ENCODE measurements at regions not wholly inside any gene's neighbourhood (a gene's known extent, or its start where the extent isn't known, plus 50 kb on each side); places are given as distances from the start of the nearest gene placed in this dataset.

DNA sequence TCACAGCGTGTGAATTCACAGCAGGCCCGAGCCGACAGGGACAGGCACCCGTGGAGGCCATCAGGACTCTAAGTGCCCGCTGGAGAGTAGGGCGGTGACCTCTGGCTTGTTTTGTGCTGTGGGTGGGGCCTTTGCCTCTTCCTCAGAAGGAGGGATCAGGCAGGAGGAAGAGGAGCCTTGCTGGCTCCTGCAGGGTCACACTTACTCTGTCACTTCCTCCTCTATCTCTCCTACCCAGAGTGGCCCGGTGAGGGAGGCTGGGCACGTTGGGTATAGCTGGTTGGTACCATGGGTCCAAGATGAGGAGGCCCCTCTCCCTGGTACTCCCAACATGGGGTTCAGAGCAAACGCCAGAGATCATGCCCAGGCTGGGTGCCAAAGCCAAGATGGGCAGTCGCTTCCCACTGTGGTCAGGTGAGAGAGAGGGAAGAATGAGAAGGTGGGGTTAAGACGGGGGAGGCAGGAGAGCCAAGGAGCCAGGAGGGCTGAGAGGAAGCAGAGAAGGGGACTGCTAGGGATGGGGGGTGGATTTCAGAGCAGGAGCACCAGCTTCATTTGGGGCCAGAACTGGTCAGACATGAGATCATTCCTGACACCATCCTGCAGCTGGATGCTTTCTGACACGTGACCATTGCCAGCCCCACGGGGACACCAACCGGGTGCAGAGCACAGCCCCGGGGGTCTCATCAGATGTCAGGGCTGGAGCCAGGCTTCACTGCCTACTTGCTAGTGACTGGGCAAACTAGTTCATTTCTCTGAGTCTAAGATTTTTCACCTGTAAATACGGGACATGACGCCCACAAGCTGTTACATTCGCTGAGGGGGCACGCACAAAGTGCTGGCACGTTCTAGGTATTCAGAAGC, 54.8 kb upstream of the CACUL1 start (continued):
- TF ChIP-seq TRIM28 (IDR thresholded peaks at IDR 0.05; ENCODE audit: borderline replicate concordance, low read length) (no peak), ZNF514 (tag by site-specific recombination; IDR thresholded peaks at IDR 0.05) (no peak), ZFP41 (tag by site-specific recombination; IDR thresholded peaks at IDR 0.05; ENCODE audit: borderline replicate concordance) (no peak), ZNF404 (tag by site-specific recombination; IDR thresholded peaks at IDR 0.05) (no peak), ZSCAN23 (tag by site-specific recombination; IDR thresholded peaks at IDR 0.05) (no peak)
- TF ChIP-seq, protein P1, sequence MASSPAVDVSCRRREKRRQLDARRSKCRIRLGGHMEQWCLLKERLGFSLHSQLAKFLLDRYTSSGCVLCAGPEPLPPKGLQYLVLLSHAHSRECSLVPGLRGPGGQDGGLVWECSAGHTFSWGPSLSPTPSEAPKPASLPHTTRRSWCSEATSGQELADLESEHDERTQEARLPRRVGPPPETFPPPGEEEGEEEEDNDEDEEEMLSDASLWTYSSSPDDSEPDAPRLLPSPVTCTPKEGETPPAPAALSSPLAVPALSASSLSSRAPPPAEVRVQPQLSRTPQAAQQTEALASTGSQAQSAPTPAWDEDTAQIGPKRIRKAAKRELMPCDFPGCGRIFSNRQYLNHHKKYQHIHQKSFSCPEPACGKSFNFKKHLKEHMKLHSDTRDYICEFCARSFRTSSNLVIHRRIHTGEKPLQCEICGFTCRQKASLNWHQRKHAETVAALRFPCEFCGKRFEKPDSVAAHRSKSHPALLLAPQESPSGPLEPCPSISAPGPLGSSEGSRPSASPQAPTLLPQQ (tag by site-specific recombination; IDR thresholded peaks at IDR 0.05): no peak

DNA sequence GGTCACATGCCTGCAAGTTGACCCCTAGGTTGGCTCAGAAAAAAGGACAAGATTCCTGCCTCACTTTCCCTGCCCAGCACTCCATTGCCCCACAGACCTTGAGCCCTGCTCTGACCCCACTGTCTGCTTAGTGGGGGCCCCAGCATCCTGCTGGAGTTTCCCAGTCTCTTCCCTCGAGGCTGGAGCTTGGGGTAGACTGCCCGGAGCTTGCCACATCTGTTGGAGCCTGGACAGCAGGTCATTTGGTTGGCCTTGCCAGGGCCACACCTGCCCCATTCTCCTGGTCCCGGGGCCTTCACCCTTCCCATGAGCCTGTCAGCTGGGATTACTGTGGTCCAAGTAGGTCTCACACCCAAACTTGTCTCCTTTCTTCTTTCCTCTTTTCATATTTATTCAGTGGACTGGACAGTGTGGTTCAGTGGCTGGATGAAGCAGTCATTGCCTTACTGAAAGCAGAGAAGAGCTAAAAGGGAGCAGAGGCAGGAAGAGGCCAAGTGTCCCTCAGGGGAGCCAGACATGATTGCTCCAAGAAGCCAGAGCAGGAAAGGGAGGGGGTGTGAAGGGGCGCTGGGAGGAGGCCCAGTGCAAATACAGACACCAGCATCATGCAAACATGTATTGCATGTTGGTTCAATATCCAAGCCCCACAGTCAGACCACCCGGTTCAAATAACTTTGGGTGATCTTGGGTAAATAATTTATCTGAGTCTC, 56.2 kb upstream of the CACUL1 start:
- no peak overlapping the region for H3K27ac ChIP-seq (ENCODE audit: extremely low read depth, low read depth, low read length)
- ChIA-PET CTCF (no interaction called here), POLR2A (no interaction called here)

DNA sequence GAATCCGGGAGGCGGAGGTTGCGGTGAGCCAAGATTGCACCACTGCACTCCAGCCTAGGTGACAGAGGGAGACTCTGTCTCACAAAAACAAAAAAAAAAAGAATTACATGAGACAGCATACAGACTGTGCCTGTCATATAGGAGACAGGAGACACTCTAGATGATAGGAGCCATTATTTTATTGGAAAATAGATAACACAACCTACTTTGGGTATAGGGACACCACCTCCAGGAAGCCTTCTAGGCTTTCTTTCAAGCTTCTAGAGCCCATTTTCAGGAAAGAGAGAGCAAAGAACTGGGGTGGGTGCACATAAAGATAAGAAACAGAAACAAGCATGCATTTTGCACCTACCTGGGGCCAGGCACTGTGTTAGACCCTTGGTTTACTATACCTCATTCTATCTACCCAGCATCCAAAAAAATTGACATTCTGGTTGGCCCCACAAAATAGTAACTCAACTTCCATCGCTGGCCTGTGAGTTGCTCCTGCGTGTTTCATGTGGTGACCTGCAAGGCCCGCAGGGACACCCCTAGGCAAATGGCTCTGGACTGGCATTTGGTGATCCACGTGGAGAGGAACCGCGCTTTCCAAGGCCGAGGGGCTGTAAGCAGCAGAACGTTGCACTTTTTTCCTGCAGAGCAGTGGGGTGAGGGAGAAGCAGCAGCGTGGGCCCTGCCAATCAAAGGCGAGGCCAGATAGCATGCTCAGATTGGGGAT, 57.1 kb upstream of the CACUL1 start:
- no peaks in the 10 kb centered on the region for H3K36me3 ChIP-seq (ENCODE audit: control insufficient read depth in 2 of 2, insufficient read depth in 1 of 2, low read length in 2 of 2)
- H3K4me3 ChIP-seq (ENCODE audit: low read depth, low read length): no peak overlapping the region
- H3K27ac ChIP-seq (ENCODE audit: extremely low read depth, low read depth, low read length): no peak overlapping the region
- H3K4me1 ChIP-seq (ENCODE audit: control insufficient read depth, insufficient read depth, low read length): no peaks in the 10 kb centered on the region
- ChIA-PET CTCF (no interaction called here), POLR2A (no interaction called here)
- H3K9me3 ChIP-seq (ENCODE audit: control insufficient read depth, insufficient read depth, low read depth, low read length): no peaks in the 10 kb centered on the region
- TF ChIP-seq SALL2 (tag by site-specific recombination; IDR thresholded peaks at IDR 0.05; ENCODE audit: borderline replicate concordance): no peak
- TF ChIP-seq KLF16 (tag by site-specific recombination; IDR thresholded peaks at IDR 0.05): no peak
- TF ChIP-seq, protein P2, sequence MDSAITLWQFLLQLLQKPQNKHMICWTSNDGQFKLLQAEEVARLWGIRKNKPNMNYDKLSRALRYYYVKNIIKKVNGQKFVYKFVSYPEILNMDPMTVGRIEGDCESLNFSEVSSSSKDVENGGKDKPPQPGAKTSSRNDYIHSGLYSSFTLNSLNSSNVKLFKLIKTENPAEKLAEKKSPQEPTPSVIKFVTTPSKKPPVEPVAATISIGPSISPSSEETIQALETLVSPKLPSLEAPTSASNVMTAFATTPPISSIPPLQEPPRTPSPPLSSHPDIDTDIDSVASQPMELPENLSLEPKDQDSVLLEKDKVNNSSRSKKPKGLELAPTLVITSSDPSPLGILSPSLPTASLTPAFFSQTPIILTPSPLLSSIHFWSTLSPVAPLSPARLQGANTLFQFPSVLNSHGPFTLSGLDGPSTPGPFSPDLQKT (IDR thresholded peaks at IDR 0.05; ENCODE audit: borderline replicate concordance, low read depth, low read length): no peak
- TF ChIP-seq, protein P3, sequence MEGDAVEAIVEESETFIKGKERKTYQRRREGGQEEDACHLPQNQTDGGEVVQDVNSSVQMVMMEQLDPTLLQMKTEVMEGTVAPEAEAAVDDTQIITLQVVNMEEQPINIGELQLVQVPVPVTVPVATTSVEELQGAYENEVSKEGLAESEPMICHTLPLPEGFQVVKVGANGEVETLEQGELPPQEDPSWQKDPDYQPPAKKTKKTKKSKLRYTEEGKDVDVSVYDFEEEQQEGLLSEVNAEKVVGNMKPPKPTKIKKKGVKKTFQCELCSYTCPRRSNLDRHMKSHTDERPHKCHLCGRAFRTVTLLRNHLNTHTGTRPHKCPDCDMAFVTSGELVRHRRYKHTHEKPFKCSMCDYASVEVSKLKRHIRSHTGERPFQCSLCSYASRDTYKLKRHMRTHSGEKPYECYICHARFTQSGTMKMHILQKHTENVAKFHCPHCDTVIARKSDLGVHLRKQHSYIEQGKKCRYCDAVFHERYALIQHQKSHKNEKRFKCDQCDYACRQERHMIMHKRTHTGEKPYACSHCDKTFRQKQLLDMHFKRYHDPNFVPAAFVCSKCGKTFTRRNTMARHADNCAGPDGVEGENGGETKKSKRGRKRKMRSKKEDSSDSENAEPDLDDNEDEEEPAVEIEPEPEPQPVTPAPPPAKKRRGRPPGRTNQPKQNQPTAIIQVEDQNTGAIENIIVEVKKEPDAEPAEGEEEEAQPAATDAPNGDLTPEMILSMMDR (tag by site-specific recombination; IDR thresholded peaks at IDR 0.05): no peak
- TF ChIP-seq ZNF114 (tag by site-specific recombination; IDR thresholded peaks at IDR 0.05): no peak
- no peak for TF ChIP-seq ZNF610 (tag by site-specific recombination; IDR thresholded peaks at IDR 0.05; ENCODE audit: borderline replicate concordance)
- no peak for TF ChIP-seq ZNF843 (tag by site-specific recombination; IDR thresholded peaks at IDR 0.05)
- no peak for TF ChIP-seq ZNF48 (tag by site-specific recombination; IDR thresholded peaks at IDR 0.05)
- TF ChIP-seq ZNF239 (tag by site-specific recombination; IDR thresholded peaks at IDR 0.05): no peak
- TF ChIP-seq REPIN1 (tag by site-specific recombination; IDR thresholded peaks at IDR 0.05; ENCODE audit: low read depth): no peak
- no peak for TF ChIP-seq ZNF658 (tag by site-specific recombination; IDR thresholded peaks at IDR 0.05)

More for the DNA sequence above, 56.2 kb upstream of the CACUL1 start:
- TF ChIP-seq ZNF621 (tag by site-specific recombination; IDR thresholded peaks at IDR 0.05) (no peak), OSR2 (tag by site-specific recombination; IDR thresholded peaks at IDR 0.05) (no peak), ZNF623 (tag by site-specific recombination; IDR thresholded peaks at IDR 0.05) (no peak), ZNF157 (tag by site-specific recombination; IDR thresholded peaks at IDR 0.05) (no peak), ZNF404 (tag by site-specific recombination; IDR thresholded peaks at IDR 0.05) (no peak), ZNF707 (tag by site-specific recombination; IDR thresholded peaks at IDR 0.05) (no peak), ZNF37A (tag by site-specific recombination; IDR thresholded peaks at IDR 0.05) (no peak), ZNF549 (tag by site-specific recombination; IDR thresholded peaks at IDR 0.05) (no peak), ZNF433 (tag by site-specific recombination; IDR thresholded peaks at IDR 0.05; ENCODE audit: low read depth) (no peak), ZNF677 (tag by site-specific recombination; IDR thresholded peaks at IDR 0.05) (no peak), ZNF24 (tag by site-specific recombination; IDR thresholded peaks at IDR 0.05) (no peak)
- TF ChIP-seq, protein P4, sequence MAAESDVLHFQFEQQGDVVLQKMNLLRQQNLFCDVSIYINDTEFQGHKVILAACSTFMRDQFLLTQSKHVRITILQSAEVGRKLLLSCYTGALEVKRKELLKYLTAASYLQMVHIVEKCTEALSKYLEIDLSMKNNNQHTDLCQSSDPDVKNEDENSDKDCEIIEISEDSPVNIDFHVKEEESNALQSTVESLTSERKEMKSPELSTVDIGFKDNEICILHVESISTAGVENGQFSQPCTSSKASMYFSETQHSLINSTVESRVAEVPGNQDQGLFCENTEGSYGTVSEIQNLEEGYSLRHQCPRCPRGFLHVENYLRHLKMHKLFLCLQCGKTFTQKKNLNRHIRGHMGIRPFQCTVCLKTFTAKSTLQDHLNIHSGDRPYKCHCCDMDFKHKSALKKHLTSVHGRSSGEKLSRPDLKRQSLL (tag by site-specific recombination; IDR thresholded peaks at IDR 0.05): no peak
- no peaks in the 10 kb centered on the region for H3K36me3 ChIP-seq (ENCODE audit: control insufficient read depth in 2 of 2, insufficient read depth in 1 of 2, low read length in 2 of 2)
- H3K9me3 ChIP-seq (ENCODE audit: control insufficient read depth, insufficient read depth, low read depth, low read length): no peaks in the 10 kb centered on the region
- no peak overlapping the region for H3K4me3 ChIP-seq (ENCODE audit: low read depth, low read length)
- no peaks in the 10 kb centered on the region for H3K4me1 ChIP-seq (ENCODE audit: control insufficient read depth, insufficient read depth, low read length)
